HepG2 (cell line): ENCODE measurements at regions not wholly inside any gene's neighbourhood (a gene's known extent, or its start where the extent isn't known, plus 50 kb on each side); places are given as distances from the start of the nearest gene placed in this dataset.

Source experiments
- ATAC-seq: fragments of 200-7000 bp; cut with Tn5 transposase; 3 replicates; pipeline ENCODE4 v1.9.1; 2020; ENCODE audit warnings: mild to moderate bottlenecking, moderate library complexity
- BruUV-seq: library from RNA; stranded (reverse); fragments of 400-500 nt; replicated peaks from 2 replicates; lab custom pipeline; 2021; lab: Mats Ljungman, UMichigan
- CTCF ChIA-PET: fragments of 300-600 bp; formaldehyde crosslinking; extraction: SDS; loops from one replicate; lab custom pipeline; 2021; ENCODE audit warnings: low total read pairs, inconsistent platforms, low intra/inter-chr PET ratio; lab: Yijun Ruan, JAX
- POLR2A ChIA-PET: fragments of 350-600 bp; sonication (Branson Sonifier 250); formaldehyde crosslinking; loops from one replicate; lab custom pipeline; 2020; ENCODE audit warnings: antibody characterized with exemption, inconsistent platforms; lab: Yijun Ruan, JAX
- DNase-seq: peaks from one replicate; pipeline ENCODE4 v3.0.0-alpha.2; 2015; ENCODE audit warnings: low spot score
- FAIRE-seq: peaks from 3 replicates; lab custom pipeline; 2011; peaks lifted over from hg19 to GRCh38; lab: Jason Lieb, UNC
- H2AFZ ChIP-seq: one replicate; pipeline ENCODE4 v1.6.1; 2011; ENCODE audit warnings: low read length, inconsistent platforms
- H3K27ac ChIP-seq: fragments of 300-600 bp; 3 replicates; pipeline ENCODE4 v1.8.0; 2011; ENCODE audit warnings: mixed run types, mild to moderate bottlenecking, mixed read lengths, low read length, inconsistent platforms; ENCODE audit not compliant: insufficient read depth; ENCODE audit errors: extremely low read length
- H3K27me3 ChIP-seq, 2 experiments: fragments of 200-600 bp in 1 of 2; 2 replicates in 1 of 2; 3 replicates in 1 of 2; pipeline versions ENCODE4 v1.6.0 to v1.8.0; 2011; ENCODE audit warnings: low read length in 2 of 2, mild to moderate bottlenecking in 2 of 2, moderate library complexity in 2 of 2, inconsistent platforms in 1 of 2; ENCODE audit not compliant: insufficient read depth in 2 of 2, control insufficient read depth in 1 of 2
- H3K36me3 ChIP-seq, 2 experiments: fragments of 200-600 bp in 1 of 2; replicated peaks in 1 of 2; 2 replicates in 1 of 2; 3 replicates in 1 of 2; pipeline versions ENCODE4 v1.5.1 to v1.8.0; 2011; ENCODE audit warnings: low read length in 2 of 2, inconsistent platforms in 1 of 2; ENCODE audit not compliant: insufficient read depth in 2 of 2, control insufficient read depth in 1 of 2
- H3K4me1 ChIP-seq: 2 replicates; pipeline ENCODE4 v1.5.1; 2012; ENCODE audit warnings: low read length, inconsistent platforms; ENCODE audit not compliant: insufficient read depth
- H3K4me2 ChIP-seq: 2 replicates; pipeline ENCODE4 v1.6.0; 2011; ENCODE audit warnings: low read depth, low read length, inconsistent platforms
- H3K4me3 ChIP-seq, 3 experiments: fragments of 200-600 bp in 1 of 3; sonication (generic), shearing (Covaris generic) in 1 of 3; replicated peaks in 1 of 3; 2 replicates each; pipeline ENCODE4 v1.5.1; 2011 to 2016; ENCODE audit warnings: low read length in 3 of 3, inconsistent platforms in 2 of 3, low read depth in 2 of 3, mild to moderate bottlenecking in 2 of 3, control low read depth in 1 of 3, mixed read lengths in 1 of 3; ENCODE audit not compliant: insufficient read depth in 1 of 3
- H3K79me2 ChIP-seq: one replicate; pipeline ENCODE4 v1.6.1; 2011; ENCODE audit warnings: low read length, inconsistent platforms; ENCODE audit not compliant: insufficient read depth
- H3K9ac ChIP-seq: 2 replicates; pipeline ENCODE4 v1.6.0; 2011; ENCODE audit warnings: mild to moderate bottlenecking, low read depth, low read length, inconsistent platforms; ENCODE audit not compliant: insufficient read depth
- H3K9me3 ChIP-seq: 2 replicates; pipeline ENCODE4 v1.5.1; 2012; ENCODE audit warnings: mild to moderate bottlenecking, low read length
- H4K20me1 ChIP-seq: 2 replicates; pipeline ENCODE4 v1.6.0; 2011; ENCODE audit warnings: inconsistent platforms, mild to moderate bottlenecking, low read length, moderate library complexity; ENCODE audit not compliant: insufficient read depth
- ATF2 ChIP-seq: sonication (generic); formaldehyde crosslinking; IDR thresholded peaks from 2 replicates; pipeline ENCODE4 v1.4.0; 2020; ENCODE audit warnings: missing genetic modification reagents
- BRF2 ChIP-seq: sonication (generic); formaldehyde crosslinking; IDR thresholded peaks from 2 replicates; pipeline ENCODE4 v1.8.1; 2022; ENCODE audit warnings: mild to moderate bottlenecking, missing genetic modification reagents
- PHB2 ChIP-seq: fragments of 450-650 bp; IDR thresholded peaks from 2 replicates; pipeline ENCODE4 v1.6.1; 2018; ENCODE audit not compliant: partially characterized antibody
- PLSCR1 ChIP-seq: sonication (generic); formaldehyde crosslinking; IDR thresholded peaks from 2 replicates; pipeline ENCODE4 v1.5.0; 2020; ENCODE audit warnings: missing genetic modification reagents, mild to moderate bottlenecking, borderline replicate concordance
- PRDM4 ChIP-seq: sonication (generic); formaldehyde crosslinking; IDR thresholded peaks from 2 replicates; pipeline ENCODE4 v1.9.0; 2021; ENCODE audit warnings: missing genetic modification reagents, borderline replicate concordance
- SIN3A ChIP-seq: IDR thresholded peaks from 2 replicates; pipeline ENCODE4 v1.6.1; 2011; ENCODE audit warnings: low read depth, mild to moderate bottlenecking, control low read depth, low read length, borderline replicate concordance
- ZBTB26 ChIP-seq: IDR thresholded peaks from 2 replicates; pipeline ENCODE4 v1.6.1; 2016; ENCODE audit warnings: missing compliant biosample characterization, missing genetic modification reagents, borderline replicate concordance
- ZKSCAN8 ChIP-seq: IDR thresholded peaks from 2 replicates; pipeline ENCODE4 v1.6.1; 2016; ENCODE audit warnings: borderline replicate concordance, missing genetic modification reagents, missing compliant biosample characterization
- ZNF160 ChIP-seq: sonication (generic); formaldehyde crosslinking; IDR thresholded peaks from 2 replicates; pipeline ENCODE4 v1.8.0; 2022; ENCODE audit warnings: mild to moderate bottlenecking, inconsistent platforms, missing genetic modification reagents
- ZNF615 ChIP-seq: sonication (generic); formaldehyde crosslinking; IDR thresholded peaks from 2 replicates; pipeline ENCODE4 v1.5.0; 2020; ENCODE audit warnings: mild to moderate bottlenecking, missing genetic modification reagents, borderline replicate concordance
- ZNF713 ChIP-seq: sonication (generic); formaldehyde crosslinking; IDR thresholded peaks from 2 replicates; pipeline ENCODE4 v1.4.0; 2020; ENCODE audit warnings: mild to moderate bottlenecking, missing genetic modification reagents
- ZNF740 ChIP-seq: sonication (generic); formaldehyde crosslinking; IDR thresholded peaks from 2 replicates; pipeline ENCODE4 v1.4.0; 2020; ENCODE audit warnings: missing genetic modification reagents
- ZNF883 ChIP-seq: sonication (generic); formaldehyde crosslinking; IDR thresholded peaks from 2 replicates; pipeline ENCODE4 v1.5.1; 2020; ENCODE audit warnings: mild to moderate bottlenecking, missing genetic modification reagents; ENCODE audit errors: not compliant biosample characterization
- WGBS: methylation state at CpG from one replicate; pipeline ENCODE4 v1.1.6; 2017; ENCODE audit warnings: low lambda C conversion rate; 5-methylcytosine and 5-hydroxymethylcytosine counted together
- in situ Hi-C: cut with HindIII; loops from 2 replicates; pipeline ENCODE4 v1.10.0; 2017; ENCODE audit warnings: low pct_unique_long_range_greater_than_20kb; ENCODE audit not compliant: extremely low pct_ligation_motif_present
- intact Hi-C: fragments of 100-400 bp; cut with micrococcal nuclease; formaldehyde crosslinking; loops from one replicate; pipeline ENCODE4 v1.10.0; 2022; ENCODE audit not compliant: unreplicated experiment

GRCh38 chr6:130520221-130520620, 154.4 kb downstream of the TMEM200A start (continued):
- TF ChIP-seq BRF2 (CRISPR knock-in tag): no peak
- no peak for TF ChIP-seq PRDM4 (CRISPR knock-in tag)
- no peak for TF ChIP-seq ZNF883 (CRISPR knock-in tag)
- TF ChIP-seq ZBTB26 (CRISPR knock-in tag): no peak
- TF ChIP-seq ZNF615: no peak

GRCh38 chr6:130520801-130521200, 155.0 kb downstream of the TMEM200A start:
- intact Hi-C loops (no loop called here), in situ Hi-C loops (no loop called here)
- no peak for FAIRE-seq
- Histone ChIP-seq H3K9ac (no peak overlapping the region), H3K4me3 (no peak overlapping the region), H3K36me3 (no peaks in the 10 kb centered on the region), H3K9me3 (no peaks in the 10 kb centered on the region), H2AFZ (no peak overlapping the region), H3K27ac (no peak overlapping the region), H4K20me1 (no peaks in the 10 kb centered on the region), H3K79me2 (no peaks in the 10 kb centered on the region), H3K27me3 (peaks cover 0 to 6% of the 10 kb centered on the region in 2 experiments; a peak in 1 of 5 replicates), H3K4me1 (no peaks in the 10 kb centered on the region), H3K4me2 (no peak overlapping the region)
- DNase-seq: no peak
- no TSS peak for BruUV-seq
- POLR2A ChIA-PET: no interaction called here
- WGBS: 2% methylated on average over 3 of the region's 3 CpGs
- CTCF ChIA-PET: no interaction called here
- no peak for ATAC-seq
- no peak for TF ChIP-seq ATF2 (CRISPR knock-in tag)
- TF ChIP-seq ZNF713 (CRISPR knock-in tag): no peak
- TF ChIP-seq ZNF740 (CRISPR knock-in tag): no peak
- no peak for TF ChIP-seq ZKSCAN8 (CRISPR knock-in tag)
- no peak for TF ChIP-seq ZNF160 (CRISPR knock-in tag)
- TF ChIP-seq PHB2: no peak
- TF ChIP-seq SIN3A: no peak
- TF ChIP-seq PLSCR1 (CRISPR knock-in tag): no peak
